HG02840 (cell line): ENCODE measurements at regions not wholly inside any gene's neighbourhood (a gene's known extent, or its start where the extent isn't known, plus 50 kb on each side); places are given as distances from the start of the nearest gene placed in this dataset.
"Not testable (repeated sequence)": the region's sequence is repeated elsewhere in the genome, so short reads cannot be mapped to it uniquely, and the experiment has no call there.

Experiments used
- ATAC-seq: cut with Tn5 transposase; IDR thresholded peaks from one replicate; pipeline ENCODE4 v1.9.1; 2021; ENCODE audit warnings: mild to moderate bottlenecking, moderate library complexity, moderate number of reproducible peaks; ENCODE audit not compliant: unreplicated experiment, low FRiP score

- ATAC-seq, result no peak
These were observed 222.8 kb upstream of the OBI1 start for GRCh38 chr13:78881751-78882150.

GRCh38 chr13:78881054-78881453 is 222.1 kb upstream of the OBI1 start:
- no peak for ATAC-seq

DNA sequence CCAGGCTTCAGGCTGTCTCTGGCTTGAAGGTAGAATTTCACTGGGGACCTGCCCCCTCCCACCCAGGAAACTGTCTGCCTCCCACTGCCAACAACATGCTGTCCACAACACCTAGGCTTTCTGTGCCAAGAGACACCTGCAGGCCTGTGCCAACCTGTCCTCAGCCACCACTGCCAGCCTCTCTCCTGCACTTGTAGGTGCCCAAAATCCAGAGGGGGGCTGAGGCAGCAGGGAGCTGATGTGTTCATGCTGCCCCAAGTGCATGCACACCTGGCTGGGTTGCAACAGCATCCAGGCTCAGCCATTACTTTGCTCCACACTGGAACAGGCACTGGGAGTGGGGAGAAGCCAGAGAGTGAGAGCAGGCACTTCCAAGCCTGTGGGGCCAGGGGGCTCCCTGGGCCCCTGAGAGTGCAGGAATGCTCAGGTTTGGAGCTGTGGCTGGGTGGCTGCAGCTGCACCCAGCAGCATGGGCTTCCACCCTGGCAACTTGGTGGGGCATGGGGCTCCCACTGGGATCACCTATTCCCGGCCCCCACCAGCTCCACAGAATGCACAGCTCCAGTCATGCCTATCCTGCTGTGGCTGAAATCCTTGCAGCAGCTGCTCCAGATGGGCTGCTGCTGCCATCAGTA is 218.1 kb upstream of the OBI1 start:
- no peak for ATAC-seq

- no peak for ATAC-seq
These were observed 217.0 kb upstream of the OBI1 start for GRCh38 chr13:78875792-78876580.

- no peak for ATAC-seq
These were observed 210.0 kb upstream of the OBI1 start for GRCh38 chr13:78868991-78869390.

DNA sequence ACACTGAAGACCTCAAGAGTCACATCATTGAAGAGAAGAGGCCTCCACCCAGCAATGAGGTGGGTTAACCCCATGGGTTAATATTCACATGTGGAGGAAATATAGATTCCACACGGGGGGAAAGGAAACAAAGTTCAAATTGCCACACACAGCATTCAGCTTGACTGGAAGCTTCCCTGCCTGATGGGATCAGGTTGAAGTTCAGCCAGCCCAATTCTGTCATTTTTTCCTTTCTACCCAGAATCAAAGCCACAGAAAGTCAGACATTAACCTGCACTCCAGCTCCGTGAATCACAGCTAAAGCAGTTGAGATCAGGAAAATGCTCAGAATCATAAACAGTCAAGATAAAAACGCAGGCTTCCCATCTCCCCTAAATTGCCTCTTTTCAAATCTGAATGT is 208.7 kb upstream of the OBI1 start:
- no peak for ATAC-seq

GRCh38 chr13:78866076-78866475 is 207.1 kb upstream of the OBI1 start:
- not testable (repeated sequence) for ATAC-seq

GRCh38 chr13:78862446-78862845 is 203.5 kb upstream of the OBI1 start:
- no peak for ATAC-seq

- no peak for ATAC-seq
These were observed 193.8 kb upstream of the OBI1 start for GRCh38 chr13:78852709-78853108.

DNA sequence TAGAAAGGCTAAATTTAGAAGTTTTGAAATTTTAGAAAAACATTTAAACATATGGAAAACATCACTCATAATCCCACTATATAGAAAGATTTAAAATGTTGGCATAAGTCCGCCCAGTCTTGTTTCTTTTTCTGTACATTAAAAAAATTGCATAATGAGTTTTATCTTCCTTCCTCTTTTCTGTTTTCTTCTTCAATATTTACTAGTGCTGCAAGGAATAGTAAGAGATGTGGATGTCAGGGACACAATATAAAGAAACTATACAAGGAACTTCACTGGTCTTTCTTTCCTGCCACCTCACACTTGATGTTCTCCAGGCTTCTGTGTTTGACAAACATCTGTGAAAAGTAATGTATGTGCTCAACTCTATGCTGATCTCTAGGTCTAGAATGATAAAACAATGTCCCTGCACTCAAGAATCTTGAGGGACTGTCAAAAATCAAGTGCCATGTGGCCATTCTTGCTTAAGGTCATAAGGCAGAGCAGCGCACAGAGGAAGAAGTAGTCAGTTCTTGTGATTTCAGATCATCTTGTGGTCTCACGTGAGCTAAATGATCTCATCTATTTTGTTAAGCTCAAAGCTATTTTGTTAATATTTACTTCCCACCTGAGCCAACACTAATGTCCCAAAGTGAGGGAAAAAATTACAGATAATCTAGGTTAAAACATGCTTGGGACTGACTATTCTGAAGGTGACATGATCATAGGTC is 186.9 kb upstream of the OBI1 start:
- no peak for ATAC-seq

DNA sequence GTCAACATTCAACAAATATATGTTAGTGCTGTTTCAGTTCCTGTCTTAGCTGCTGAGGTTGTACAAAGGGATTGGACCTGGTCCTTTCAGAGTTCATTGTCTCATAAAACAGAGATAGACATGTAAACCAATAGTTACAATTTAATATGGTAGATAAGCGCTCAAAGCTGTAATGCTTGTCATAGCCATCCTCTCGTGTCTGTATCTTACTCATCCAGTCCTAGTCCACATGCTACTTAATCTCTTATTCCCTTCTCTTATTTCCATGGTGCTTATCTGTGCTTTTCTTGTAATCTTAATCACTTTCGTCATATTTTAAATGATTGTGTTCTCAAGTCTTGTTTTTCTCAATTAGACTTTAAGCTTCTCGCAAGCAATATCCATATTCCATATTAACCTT is 185.2 kb upstream of the OBI1 start:
- ATAC-seq, result no peak

GRCh38 chr13:78841358-78841963 is 182.5 kb upstream of the OBI1 start:
- ATAC-seq, result no peak

DNA sequence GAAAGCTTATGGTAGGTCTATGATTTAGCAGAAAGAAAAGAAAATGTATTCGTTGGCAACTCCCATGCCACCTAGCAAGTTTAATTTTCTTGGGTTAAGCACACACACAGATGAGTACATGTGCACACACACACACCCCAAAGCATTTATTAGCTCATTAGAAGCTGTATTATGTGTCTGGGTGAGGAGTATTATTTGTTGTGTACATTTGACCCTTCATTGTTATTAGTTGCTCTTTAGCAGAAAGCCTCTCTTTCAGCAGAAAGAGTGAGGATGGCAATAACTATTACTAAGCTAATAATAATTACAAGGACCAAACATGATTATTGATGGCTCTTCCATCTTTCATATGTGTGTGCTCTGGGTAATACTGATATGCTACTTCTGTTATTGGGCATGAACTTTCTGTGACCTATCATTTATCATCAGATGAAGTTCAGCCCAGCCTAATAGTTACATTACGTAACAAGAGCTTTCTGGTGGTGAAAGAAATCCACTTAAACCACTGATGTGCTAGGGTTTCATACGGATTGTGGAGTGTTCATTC is 177.4 kb upstream of the OBI1 start:
- no peak for ATAC-seq

GRCh38 chr13:78832461-78832860 is 173.5 kb upstream of the OBI1 start:
- no peak for ATAC-seq

GRCh38 chr13:78830508-78830907 is 171.6 kb upstream of the OBI1 start:
- ATAC-seq, result no peak

DNA sequence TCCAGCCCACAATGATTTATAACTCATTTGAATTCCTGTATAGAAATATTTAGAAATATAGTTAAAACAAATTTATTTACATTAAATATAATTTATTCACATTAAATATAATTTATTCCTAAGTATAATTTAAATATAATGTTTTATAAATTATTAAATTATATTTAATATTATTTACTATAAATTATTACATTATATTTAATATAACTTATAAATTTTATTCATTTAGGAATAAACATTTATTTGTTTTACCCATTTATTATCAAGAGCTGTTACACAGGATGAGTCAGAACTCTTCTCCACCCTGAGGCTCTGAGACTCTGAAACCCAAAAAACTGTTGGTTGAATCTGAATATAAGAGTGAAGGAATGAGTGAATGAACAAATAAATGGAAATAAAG is 170.9 kb upstream of the OBI1 start:
- no peak for ATAC-seq

DNA sequence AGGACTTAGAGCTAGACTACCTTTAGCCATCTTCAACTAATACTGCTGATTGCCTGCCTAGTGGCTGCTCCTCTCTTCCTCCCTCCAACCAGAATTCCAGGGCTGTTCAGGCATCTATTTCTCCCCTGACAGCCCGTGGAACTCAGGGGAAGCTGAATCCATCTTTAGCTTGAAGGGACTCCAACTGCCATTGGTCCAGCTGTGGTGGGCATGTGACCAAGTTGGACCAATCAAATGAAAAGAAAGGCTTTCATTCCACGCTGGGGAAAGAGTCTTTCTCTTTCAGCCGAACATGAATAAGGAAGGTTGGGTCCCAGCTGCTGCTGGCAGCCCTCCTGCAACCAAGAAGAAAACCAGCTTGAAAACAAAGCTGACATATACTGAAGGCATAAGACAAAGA is 168.5 kb upstream of the OBI1 start:
- no peak for ATAC-seq

DNA sequence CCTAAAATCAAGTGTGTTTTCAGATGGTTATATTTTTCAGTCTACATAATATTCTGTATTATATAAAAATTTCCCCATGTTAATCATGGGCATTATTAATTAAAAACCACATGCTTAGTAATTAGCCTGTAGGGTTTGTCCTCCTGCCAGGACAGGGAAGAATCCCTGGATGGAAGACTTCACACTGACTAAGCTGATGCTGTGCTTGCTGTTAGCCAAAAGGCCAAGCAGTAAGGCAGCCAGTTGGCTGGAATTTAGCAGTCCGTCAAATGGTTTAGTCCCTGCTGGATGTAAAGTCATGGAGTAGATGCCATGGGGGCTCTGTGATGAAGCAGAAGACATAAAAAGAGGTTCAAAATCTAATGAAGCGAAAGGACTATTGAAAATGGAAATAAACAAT is 168.0 kb upstream of the OBI1 start:
- ATAC-seq, result no peak

GRCh38 chr13:78826312-78826711 is 167.4 kb upstream of the OBI1 start:
- ATAC-seq, result no peak

- no peak for ATAC-seq
These were observed 161.6 kb upstream of the OBI1 start for GRCh38 chr13:78820541-78820940.

GRCh38 chr13:78816592-78816991 is 157.6 kb upstream of the OBI1 start:
- ATAC-seq, result no peak
